SK-N-SH treated with all-trans-retinoic acid at 6 μM for 48 hours (cell line): ENCODE measurements at regions not wholly inside any gene's neighbourhood (a gene's known extent, or its start where the extent isn't known, plus 50 kb on each side); places are given as distances from the start of the nearest gene placed in this dataset.

Source experiments
- BACH2 ChIP-seq: fragments of 250-450 bp; sonication (Bioruptor Pico); IDR thresholded peaks from 2 replicates; pipeline ENCODE4 v1.9.0; 2021; ENCODE audit warnings: mild to moderate bottlenecking, borderline replicate concordance
- PPARA ChIP-seq: fragments of 250-450 bp; sonication (Bioruptor Pico); IDR thresholded peaks from 2 replicates; pipeline ENCODE4 v1.5.0; 2020; ENCODE audit warnings: mild to moderate bottlenecking, borderline replicate concordance
- RARB ChIP-seq: fragments of 250-450 bp; sonication (Bioruptor Pico); IDR thresholded peaks from 2 replicates; pipeline ENCODE4 v1.8.0; 2021; ENCODE audit warnings: mild to moderate bottlenecking, moderate library complexity
- SNAI2 ChIP-seq: fragments of 250-450 bp; sonication (Bioruptor Pico); IDR thresholded peaks from 2 replicates; pipeline ENCODE4 v1.5.0; 2020; ENCODE audit warnings: mild to moderate bottlenecking, moderate library complexity
- ZC3H10 ChIP-seq: fragments of 250-450 bp; sonication (Bioruptor Pico); IDR thresholded peaks from 2 replicates; pipeline ENCODE4 v1.5.1; 2021; ENCODE audit warnings: mild to moderate bottlenecking, moderate library complexity
- ZFP30 ChIP-seq: fragments of 450-650 bp; formaldehyde crosslinking; IDR thresholded peaks from 2 replicates; pipeline ENCODE4 v1.5.0; 2022; ENCODE audit warnings: mild to moderate bottlenecking, moderate library complexity
- ZNF565 ChIP-seq: fragments of 450-650 bp; formaldehyde crosslinking; conservative IDR thresholded peaks from 2 replicates; pipeline ENCODE4 v1.5.0; 2020; ENCODE audit warnings: low read depth, mild to moderate bottlenecking, moderate library complexity
- TF ChIP-seq, protein P1 (sequence below): fragments of 250-450 bp; sonication (Bioruptor Pico); IDR thresholded peaks from 2 replicates; pipeline ENCODE4 v1.8.0; 2020; ENCODE audit warnings: mild to moderate bottlenecking, moderate library complexity, borderline replicate concordance
- TF ChIP-seq, protein P2 (sequence below): fragments of 250-450 bp; sonication (Bioruptor Pico); IDR thresholded peaks from 2 replicates; pipeline ENCODE4 v1.5.1; 2020; ENCODE audit warnings: low read depth, mild to moderate bottlenecking, moderate library complexity

DNA sequence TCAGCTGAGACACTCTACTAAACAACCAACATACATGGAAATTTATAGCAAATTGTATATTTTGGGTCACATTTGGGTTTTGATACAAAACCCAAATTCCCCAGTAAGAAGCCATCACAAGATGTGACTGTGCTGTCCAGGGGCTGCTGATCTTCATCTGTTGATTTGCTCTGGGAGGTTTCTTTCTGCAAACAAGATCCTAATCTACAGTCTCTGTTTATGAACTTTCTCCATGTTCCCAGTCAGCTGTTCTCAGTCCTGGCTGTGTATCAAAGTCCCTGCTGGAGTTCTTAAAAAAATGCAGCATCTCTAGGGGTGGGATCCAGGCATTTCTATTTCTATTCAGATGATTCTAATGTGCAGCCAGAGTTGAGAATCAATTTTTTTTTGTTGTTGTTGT is 85.1 kb downstream of the ATP23 start:
- TF ChIP-seq SNAI2 (CRISPR knock-in tag) = no peak
- no peak for TF ChIP-seq ZNF565
- no peak for TF ChIP-seq ZC3H10 (CRISPR knock-in tag)
- no peak for TF ChIP-seq RARB (CRISPR knock-in tag)
- TF ChIP-seq, protein P1, sequence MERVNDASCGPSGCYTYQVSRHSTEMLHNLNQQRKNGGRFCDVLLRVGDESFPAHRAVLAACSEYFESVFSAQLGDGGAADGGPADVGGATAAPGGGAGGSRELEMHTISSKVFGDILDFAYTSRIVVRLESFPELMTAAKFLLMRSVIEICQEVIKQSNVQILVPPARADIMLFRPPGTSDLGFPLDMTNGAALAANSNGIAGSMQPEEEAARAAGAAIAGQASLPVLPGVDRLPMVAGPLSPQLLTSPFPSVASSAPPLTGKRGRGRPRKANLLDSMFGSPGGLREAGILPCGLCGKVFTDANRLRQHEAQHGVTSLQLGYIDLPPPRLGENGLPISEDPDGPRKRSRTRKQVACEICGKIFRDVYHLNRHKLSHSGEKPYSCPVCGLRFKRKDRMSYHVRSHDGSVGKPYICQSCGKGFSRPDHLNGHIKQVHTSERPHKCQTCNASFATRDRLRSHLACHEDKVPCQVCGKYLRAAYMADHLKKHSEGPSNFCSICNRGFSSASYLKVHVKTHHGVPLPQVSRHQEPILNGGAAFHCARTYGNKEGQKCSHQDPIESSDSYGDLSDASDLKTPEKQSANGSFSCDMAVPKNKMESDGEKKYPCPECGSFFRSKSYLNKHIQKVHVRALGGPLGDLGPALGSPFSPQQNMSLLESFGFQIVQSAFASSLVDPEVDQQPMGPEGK (CRISPR knock-in tag) = no peak
- TF ChIP-seq ZFP30 = no peak
- TF ChIP-seq BACH2 (CRISPR knock-in tag) = no peak
- TF ChIP-seq, protein P2, sequence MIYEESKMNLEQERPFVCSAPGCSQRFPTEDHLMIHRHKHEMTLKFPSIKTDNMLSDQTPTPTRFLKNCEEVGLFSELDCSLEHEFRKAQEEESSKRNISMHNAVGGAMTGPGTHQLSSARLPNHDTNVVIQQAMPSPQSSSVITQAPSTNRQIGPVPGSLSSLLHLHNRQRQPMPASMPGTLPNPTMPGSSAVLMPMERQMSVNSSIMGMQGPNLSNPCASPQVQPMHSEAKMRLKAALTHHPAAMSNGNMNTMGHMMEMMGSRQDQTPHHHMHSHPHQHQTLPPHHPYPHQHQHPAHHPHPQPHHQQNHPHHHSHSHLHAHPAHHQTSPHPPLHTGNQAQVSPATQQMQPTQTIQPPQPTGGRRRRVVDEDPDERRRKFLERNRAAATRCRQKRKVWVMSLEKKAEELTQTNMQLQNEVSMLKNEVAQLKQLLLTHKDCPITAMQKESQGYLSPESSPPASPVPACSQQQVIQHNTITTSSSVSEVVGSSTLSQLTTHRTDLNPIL = no peak
- no peak for TF ChIP-seq PPARA (CRISPR knock-in tag)
